ENCODE measurements at regions not wholly inside any gene's neighbourhood (a gene's known extent, or its start where the extent isn't known, plus 50 kb on each side); places are given as distances from the start of the nearest gene placed in this dataset.

DNA sequence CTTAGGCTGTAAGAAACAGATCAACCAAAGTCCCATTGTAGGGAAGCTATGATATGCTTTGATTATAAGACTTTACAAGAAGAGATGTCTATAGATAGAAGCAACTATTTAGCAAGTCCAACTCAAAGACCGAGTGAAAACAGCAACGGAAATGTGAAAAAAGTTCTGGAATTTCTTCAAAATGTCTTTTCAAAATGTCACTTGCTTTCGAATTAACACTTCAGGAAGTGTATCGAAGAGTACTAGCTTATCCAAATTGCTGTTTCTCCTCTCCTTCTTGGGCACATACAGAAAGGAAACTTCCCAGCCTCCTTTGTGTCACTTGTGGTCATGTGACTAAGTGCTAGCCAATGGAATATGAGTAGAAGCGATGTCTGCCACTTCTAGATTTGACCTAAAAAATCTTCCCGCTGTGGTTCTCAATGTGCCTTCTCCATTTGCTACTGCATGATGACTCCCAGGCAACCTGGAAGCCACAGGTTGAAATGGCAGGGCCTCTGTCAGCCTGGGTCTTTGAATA is 89.9 kb downstream of the TSEN15 start:
- DNase-seq = no peak

DNA sequence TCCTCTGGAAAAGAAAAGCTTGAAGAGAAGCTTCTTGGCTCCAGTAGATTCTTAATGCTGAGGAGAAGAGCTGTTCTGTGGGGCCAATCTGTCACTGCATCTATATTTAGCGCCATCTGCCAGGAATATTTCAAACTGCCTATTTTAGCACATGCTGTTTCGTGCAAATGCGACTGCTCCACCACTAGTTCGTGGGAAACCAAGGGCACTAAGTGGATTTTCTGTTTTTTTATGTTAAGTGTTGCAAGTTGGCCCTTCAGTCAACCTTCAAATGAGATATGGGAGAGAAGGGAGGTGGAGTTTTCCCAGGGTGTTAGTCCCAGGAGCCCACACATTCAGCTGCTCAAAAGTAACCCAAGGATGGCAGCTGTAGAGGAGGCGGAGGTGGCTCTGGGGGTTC is 91.9 kb downstream of the TSEN15 start:
- no peak for DNase-seq

GRCh38 chr1:184145083-184145482 is 93.6 kb downstream of the TSEN15 start:
- DNase-seq = no peak

GRCh38 chr1:184146202-184146601 is 94.7 kb downstream of the TSEN15 start:
- DNase-seq = no peak

GRCh38 chr1:184150776-184151531 is 99.4 kb downstream of the TSEN15 start:
- DNase-seq = no peak

DNA sequence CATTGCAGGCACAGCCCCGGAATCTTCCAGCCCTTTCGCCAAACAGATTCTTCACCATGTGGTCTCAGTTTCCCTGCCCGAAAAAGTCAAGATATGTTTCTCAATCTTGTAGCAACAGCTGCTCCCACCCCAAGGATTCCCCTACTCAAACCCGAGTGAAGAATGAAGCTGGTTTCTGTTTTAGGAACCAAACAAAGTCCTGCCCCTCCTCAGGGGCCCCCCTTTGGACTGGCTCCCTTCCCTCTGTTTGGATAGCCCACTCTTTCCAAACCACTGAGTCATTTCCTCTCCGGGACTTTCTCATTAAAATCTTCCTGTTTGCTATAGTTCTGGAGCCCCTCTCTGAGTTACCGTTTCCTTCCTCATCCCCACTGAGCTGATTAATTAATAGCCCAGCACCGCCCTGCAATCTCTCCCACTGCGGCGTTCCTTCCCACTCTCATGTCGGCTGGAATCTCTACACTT is 100.9 kb downstream of the TSEN15 start:
- DNase-seq = no peak

DNA sequence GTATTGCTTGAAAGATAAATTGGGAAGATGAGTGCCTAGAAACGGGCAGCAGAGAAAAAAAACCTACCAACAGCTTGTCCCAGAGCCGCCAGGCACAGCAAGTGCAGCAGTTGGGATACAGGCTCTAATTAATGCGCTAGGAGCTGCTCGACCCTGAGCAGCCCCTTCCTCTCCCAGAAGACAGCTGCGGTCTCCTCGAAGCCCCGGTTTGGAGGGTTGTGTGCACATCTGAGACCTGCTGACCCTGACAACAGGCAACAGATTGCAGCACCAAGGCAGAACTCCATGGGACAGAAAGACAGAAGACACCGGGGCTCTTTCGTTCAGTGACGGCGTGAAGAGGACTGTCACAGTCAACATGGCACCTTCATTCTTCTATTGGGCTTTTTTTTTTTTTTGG is 101.4 kb downstream of the TSEN15 start:
- no peak for DNase-seq

DNA sequence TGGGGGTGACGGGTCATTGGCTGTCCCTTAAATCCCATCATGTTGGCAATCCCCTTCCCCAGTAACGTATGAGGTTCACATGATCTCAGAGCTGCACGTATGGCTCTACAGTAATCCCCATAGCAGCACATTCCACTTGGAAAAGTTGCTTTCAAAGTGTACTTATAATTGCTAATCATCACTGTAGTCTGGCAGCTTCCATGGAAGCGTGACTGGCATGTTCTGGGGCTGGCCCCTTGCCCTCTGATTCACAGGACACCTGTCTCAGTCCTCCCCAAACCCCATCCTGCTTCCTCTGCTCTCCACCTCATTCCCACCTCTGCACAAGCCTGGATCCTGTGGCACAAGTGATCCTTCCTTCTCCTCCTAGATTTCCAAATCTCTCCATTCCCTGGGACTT is 102.2 kb downstream of the TSEN15 start:
- DNase-seq = no peak

GRCh38 chr1:184156521-184157393 is 105.2 kb downstream of the TSEN15 start:
- DNase-seq = no peak

- DNase-seq = no peak
These were observed 105.8 kb downstream of the TSEN15 start for GRCh38 chr1:184157394-184157742.

DNA sequence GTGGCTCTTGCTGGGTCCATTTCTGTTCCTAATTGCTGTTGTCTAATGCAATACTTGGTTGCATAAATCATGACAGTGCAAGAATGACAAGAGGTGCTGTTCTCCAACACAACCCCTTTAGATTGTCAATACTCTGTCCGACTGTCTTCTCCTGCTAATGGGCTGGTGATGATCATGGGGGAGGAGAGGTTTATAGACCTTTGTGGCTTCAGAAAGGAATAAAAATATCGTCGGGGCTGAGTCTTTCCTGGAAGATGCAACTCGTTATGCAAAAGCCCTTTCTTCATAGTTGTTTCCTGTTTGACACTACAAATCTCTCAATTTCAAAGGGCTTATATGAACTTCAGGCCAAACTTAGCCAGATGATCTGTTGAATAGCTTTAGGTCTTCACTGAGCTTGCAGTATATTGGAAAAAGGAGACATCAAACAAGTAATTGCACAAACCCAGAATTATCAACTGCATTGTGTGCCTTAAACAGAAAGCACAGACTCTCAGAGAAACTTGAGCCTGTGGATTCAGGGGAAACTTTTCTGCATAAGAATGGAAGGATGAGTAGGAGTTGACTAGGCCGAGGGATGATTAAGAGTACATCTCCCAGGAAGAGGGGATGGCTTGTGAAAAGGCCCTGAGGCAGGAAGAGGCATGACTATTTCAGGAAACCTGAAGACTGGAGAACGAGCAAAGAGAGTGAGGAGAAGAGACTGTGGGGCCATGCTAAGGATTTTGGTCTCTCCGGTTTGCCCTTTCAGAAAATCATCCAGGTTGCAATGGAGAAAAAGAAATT is 107.6 kb downstream of the TSEN15 start:
- no peak for DNase-seq

GRCh38 chr1:184160236-184160635 is 108.7 kb downstream of the TSEN15 start:
- no peak for DNase-seq

DNA sequence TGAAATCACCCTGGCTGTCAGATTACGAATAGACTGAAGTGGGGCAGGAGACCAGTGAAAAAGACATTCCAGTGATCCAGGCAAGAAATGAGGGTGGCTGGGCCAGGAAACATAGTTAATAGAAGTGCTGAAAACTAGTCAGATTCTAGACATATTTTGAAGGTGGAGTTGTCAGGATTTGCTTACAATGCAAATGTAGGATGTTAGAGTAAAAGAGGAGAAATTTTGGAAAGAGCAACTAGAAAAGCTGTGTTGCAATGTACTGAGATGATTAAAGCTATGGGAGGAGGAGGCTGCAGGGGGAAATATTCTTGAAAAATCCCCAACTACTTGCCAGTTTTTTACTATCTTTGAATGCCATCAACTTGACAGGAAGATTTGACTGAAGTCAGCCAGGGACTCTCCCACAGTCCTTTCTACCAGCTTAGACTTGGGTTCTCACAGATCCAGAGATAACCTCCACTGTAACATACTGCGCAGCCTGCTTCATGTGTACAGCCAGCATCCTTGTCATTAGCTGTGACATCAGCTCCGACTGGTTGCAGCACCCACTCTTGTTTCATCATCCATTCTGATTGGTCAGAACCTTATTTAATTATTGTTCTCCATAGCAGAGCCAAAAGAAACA is 109.7 kb downstream of the TSEN15 start:
- DNase-seq = no peak

GRCh38 chr1:184162281-184162680 is 110.8 kb downstream of the TSEN15 start:
- no peak for DNase-seq

DNA sequence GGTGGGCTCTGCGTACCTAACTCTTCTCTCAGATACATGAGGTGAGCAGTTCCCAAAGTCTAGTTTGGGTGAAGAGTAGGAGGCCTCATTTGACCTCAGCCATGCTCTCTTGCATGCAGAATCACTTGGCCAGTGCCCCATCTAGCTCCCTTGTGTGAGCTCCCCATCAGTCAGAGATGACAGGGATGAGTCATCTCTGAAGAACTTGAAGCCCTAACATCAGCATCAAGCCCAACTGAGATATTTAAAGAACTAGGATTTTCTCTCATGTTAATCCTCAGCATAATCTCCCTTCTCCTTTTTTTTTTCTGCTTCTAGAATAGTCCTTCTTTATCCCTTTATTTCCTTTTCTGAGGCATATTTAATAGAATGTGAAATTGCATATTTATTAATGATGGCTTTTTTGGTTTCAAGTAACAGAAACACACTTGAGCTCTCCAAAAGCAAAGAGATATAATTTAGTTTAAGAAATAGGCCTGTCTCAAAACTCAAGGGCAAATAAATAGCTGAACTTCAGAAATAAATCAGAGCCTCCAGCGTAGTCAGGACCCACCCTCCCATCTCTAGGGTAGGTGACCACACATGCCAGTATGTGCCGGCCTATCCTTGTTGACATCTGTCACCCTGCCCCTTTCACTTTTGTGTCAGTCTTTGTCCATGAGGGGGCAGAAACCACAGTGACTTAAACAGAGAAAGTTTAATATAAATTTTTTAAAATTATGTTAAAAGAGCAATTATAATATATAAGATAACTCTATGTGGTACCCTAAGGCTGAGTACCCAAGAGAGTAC is 112.3 kb downstream of the TSEN15 start:
- DNase-seq = no peak

- DNase-seq = no peak
These were observed 113.0 kb downstream of the TSEN15 start for GRCh38 chr1:184164536-184164935.

DNA sequence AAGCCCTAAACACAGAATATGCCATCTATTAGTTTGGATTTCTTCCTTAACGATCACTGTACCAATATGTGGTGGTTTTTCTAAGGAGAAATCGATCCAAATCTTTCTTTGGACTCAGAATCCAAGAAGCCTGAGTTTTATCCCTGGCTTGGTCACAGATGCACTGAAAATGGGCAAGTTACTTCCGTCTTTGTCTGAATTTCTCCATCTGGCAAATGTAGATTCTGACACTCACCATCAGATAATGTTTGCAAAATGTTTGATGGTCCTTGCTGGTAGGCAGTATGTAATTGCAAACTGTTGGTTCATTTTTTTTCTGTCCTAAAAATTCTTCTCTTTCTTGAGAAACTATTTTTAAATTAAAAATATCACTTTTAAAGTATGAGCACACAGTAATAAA is 115.0 kb downstream of the TSEN15 start:
- no peak for DNase-seq

- no peak for DNase-seq
These were observed 115.8 kb downstream of the TSEN15 start for GRCh38 chr1:184167352-184167751.

DNA sequence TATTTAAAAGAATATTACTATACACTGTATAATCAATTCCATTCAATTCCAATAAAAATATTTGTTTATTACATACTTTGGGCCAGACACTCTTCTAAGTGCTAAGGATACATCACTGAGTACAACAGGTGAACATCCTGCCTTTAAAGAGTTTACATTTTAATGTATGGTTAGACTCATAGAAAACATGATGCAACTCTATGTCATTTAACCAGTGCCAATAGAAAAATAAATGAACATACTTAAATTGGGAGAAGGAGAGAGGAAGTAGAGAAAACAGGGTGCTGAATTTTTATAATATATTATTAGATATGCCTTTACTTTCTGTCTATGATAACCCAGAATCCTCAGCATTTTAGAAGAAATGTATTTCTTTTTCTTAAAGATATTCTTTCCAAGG is 119.2 kb downstream of the TSEN15 start:
- DNase-seq = no peak

DNA sequence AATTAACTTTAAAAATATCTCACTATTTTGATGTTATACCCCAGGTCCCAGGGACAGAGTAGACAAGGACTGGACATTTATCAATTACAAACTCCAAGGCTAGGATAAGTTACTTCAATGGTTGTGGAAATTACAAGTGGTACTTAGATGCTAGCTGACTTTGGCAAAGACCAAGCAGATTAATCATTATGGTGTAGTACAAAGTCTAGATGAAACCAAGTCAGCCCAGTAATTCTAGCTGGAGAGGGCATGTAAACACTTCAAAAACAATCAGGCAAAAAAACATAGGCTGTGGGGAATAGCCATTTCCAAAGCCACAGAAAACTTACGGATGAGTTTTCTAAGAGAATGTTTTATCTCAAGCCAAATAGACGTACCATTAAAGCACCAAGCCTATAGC is 124.5 kb downstream of the TSEN15 start:
- no peak for DNase-seq

DNA sequence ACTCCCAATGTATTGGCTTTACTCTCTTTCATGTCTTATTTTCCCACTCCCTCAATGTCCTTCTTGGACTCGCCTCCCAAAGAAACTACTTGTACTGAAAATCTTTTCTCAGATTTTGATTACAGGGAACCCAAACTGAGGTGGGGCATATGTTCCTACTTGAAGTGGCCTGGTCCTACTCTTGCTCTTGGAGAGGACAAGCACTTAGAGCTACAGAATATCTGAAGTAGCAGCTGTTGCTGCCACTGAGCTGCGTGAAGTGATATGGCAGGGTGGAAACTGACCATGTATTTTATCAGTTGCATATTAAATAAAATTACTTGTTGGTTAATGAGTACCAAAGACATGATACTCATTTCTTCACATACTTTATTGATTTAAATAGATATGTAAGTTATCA is 129.5 kb downstream of the TSEN15 start:
- DNase-seq = no peak

GRCh38 chr1:184183919-184184318 is 132.4 kb downstream of the TSEN15 start:
- no peak for DNase-seq
